Epithelial cell of prostate (primary cell): ENCODE measurements at regions not wholly inside any gene's neighbourhood (a gene's known extent, or its start where the extent isn't known, plus 50 kb on each side); places are given as distances from the start of the nearest gene placed in this dataset.
A peak's percentile ranks its signal among the peaks of the same experiment; 100 is the strongest.

Experiments
- DNase-seq: peaks from one replicate; pipeline ENCODE4 v3.0.0-alpha.2; 2011; ENCODE audit warnings: low read depth, low spot score
- H3K27ac ChIP-seq: fragments of 450-650 bp; 2 replicates; pipeline ENCODE4 v1.5.1; 2017; ENCODE audit warnings: mild to moderate bottlenecking

GRCh38 chr4:80124246-80125211 lies 51.5 kb upstream of the ANTXR2 start:
- peak overlapping the region; percentile 89 for H3K27ac ChIP-seq
- DNase-seq: no peak
